Liver (tissue), 8 donors: ENCODE measurements at regions not wholly inside any gene's neighbourhood (a gene's known extent, or its start where the extent isn't known, plus 50 kb on each side); places are given as distances from the start of the nearest gene placed in this dataset.

ENCODE experiments used
- DNase-seq: peaks from one replicate; pipeline ENCODE4 v3.0.0-alpha.2; 2017; ENCODE audit warnings: low spot score
- H3K27ac ChIP-seq, 2 donors: one replicate each; pipeline ENCODE4 v1.7.0; 2013; ENCODE audit warnings: inconsistent platforms in 2 of 2, low read length in 2 of 2, control low read depth in 1 of 2, low read depth in 1 of 2, mild to moderate bottlenecking in 1 of 2
- H3K27me3 ChIP-seq, 4 donors: one replicate each; pipeline versions ENCODE4 v1.6.1 to v1.7.0; 2013; ENCODE audit warnings: low read length in 3 of 4, inconsistent platforms in 1 of 4, mild to moderate bottlenecking in 1 of 4, moderate library complexity in 1 of 4; ENCODE audit not compliant: control insufficient read depth in 4 of 4, insufficient read depth in 4 of 4
- H3K36me3 ChIP-seq, 4 donors: one replicate each; pipeline versions ENCODE4 v1.6.1 to v1.7.0; 2013; ENCODE audit warnings: low read length in 3 of 4, mild to moderate bottlenecking in 3 of 4, low read depth in 1 of 4, moderate library complexity in 1 of 4; ENCODE audit not compliant: control insufficient read depth in 4 of 4, insufficient read depth in 3 of 4
- H3K4me1 ChIP-seq, 4 donors: one replicate each; pipeline versions ENCODE4 v1.6.1 to v1.7.0; 2013; ENCODE audit warnings: low read length in 3 of 4, mild to moderate bottlenecking in 3 of 4, moderate library complexity in 1 of 4; ENCODE audit not compliant: control insufficient read depth in 4 of 4, insufficient read depth in 4 of 4
- H3K4me3 ChIP-seq, 3 donors: one replicate each; pipeline versions ENCODE4 v1.6.1 to v1.7.0; 2013; ENCODE audit warnings: low read length in 3 of 3, control low read depth in 1 of 3, low read depth in 1 of 3, mild to moderate bottlenecking in 1 of 3
- H3K9ac ChIP-seq, 2 donors: one replicate each; pipeline ENCODE4 v1.7.0; 2013; ENCODE audit warnings: low read length in 2 of 2, mild to moderate bottlenecking in 2 of 2, moderate library complexity in 2 of 2, control low read depth in 1 of 2, low read depth in 1 of 2
- H3K9me3 ChIP-seq, 4 donors: one replicate each; pipeline versions ENCODE4 v1.6.1 to v1.7.0; 2013; ENCODE audit warnings: low read length in 3 of 4; ENCODE audit not compliant: control insufficient read depth in 4 of 4
- CTCF ChIP-seq: fragments of 150-350 bp; IDR thresholded peaks from 2 replicates; pipeline ENCODE4 v1.5.1; 2017; ENCODE audit warnings: improper control_type of control experiment, low read depth, low read length; ENCODE audit not compliant: missing input control
- EGR1 ChIP-seq, 2 donors: IDR thresholded peaks; 2 replicates each; pipeline ENCODE4 v1.6.1; 2016 to 2018; ENCODE audit warnings: antibody characterized with exemption in 2 of 2, low read depth in 2 of 2
- FOXA1 ChIP-seq: IDR thresholded peaks from 2 replicates; pipeline ENCODE4 v1.6.1; 2016; ENCODE audit warnings: antibody characterized with exemption
- FOXA2 ChIP-seq: IDR thresholded peaks from 2 replicates; pipeline ENCODE4 v1.6.1; 2016; ENCODE audit warnings: antibody characterized with exemption
- GABPA ChIP-seq, 2 donors: IDR thresholded peaks in 1 of 2; conservative IDR thresholded peaks in 1 of 2; 2 replicates each; pipeline ENCODE4 v1.6.1; 2016; ENCODE audit warnings: antibody characterized with exemption in 2 of 2, mild to moderate bottlenecking in 1 of 2, moderate library complexity in 1 of 2
- HNF4A ChIP-seq, 2 donors: conservative IDR thresholded peaks; 2 replicates each; pipeline ENCODE4 v1.6.1; 2016; ENCODE audit warnings: antibody characterized with exemption in 2 of 2, mild to moderate bottlenecking in 2 of 2
- HNF4G ChIP-seq: IDR thresholded peaks from 2 replicates; pipeline ENCODE4 v1.6.1; 2016; ENCODE audit warnings: antibody characterized with exemption
- MAX ChIP-seq: IDR thresholded peaks from 2 replicates; pipeline ENCODE4 v1.6.1; 2016; ENCODE audit warnings: antibody characterized with exemption
- NR2F2 ChIP-seq: IDR thresholded peaks from 2 replicates; pipeline ENCODE4 v1.6.1; 2016; ENCODE audit warnings: antibody characterized with exemption
- REST ChIP-seq: IDR thresholded peaks from 2 replicates; pipeline ENCODE4 v1.6.1; 2016; ENCODE audit warnings: antibody characterized with exemption, mild to moderate bottlenecking
- RXRA ChIP-seq, 2 donors: IDR thresholded peaks; 2 replicates each; pipeline ENCODE4 v1.6.1; 2017 to 2018; ENCODE audit warnings: antibody characterized with exemption in 2 of 2, mild to moderate bottlenecking in 1 of 2
- SP1 ChIP-seq: IDR thresholded peaks from 2 replicates; pipeline ENCODE4 v1.6.1; 2018; ENCODE audit warnings: antibody characterized with exemption, mild to moderate bottlenecking
- TAF1 ChIP-seq: conservative IDR thresholded peaks from 2 replicates; pipeline ENCODE4 v1.6.1; 2016; ENCODE audit warnings: antibody characterized with exemption, mild to moderate bottlenecking
- YY1 ChIP-seq: IDR thresholded peaks from 2 replicates; pipeline ENCODE4 v1.6.1; 2016; ENCODE audit warnings: antibody characterized with exemption, mild to moderate bottlenecking
- WGBS: extraction: QIAGEN DNeasy Blood & Tissue Kit; methylation state at CpG from one replicate; pipeline ENCODE4 v1.1.7; 2013; 5-methylcytosine and 5-hydroxymethylcytosine counted together
- donor health status: healthy.
- donor health status: healthy.
- donor health status: healthy.
- donor health status: healthy.
- donor health status: healthy.

GRCh38 chr3:78096488-78097255, 1056.8 kb downstream of the ROBO2 start:
- no peaks in the 10 kb centered on the region for H3K36me3 ChIP-seq

GRCh38 chr3:78098367-78098766, 1058.5 kb downstream of the ROBO2 start:
- Histone ChIP-seq H3K27me3 (no peaks in the 10 kb centered on the region), H3K4me1 (no peaks in the 10 kb centered on the region), H3K9me3 (peaks cover 0 to 2% (median 0%) of the 10 kb centered on the region in 4 donors), H3K4me3 (no peak overlapping the region), H3K27ac (no peak overlapping the region), H3K36me3 (no peaks in the 10 kb centered on the region), H3K9ac (no peak overlapping the region)
- DNase-seq, result no peak
- WGBS, result 91% methylated on average over 2 of the region's 2 CpGs
- TF ChIP-seq CTCF, result no peak

More at GRCh38 chr3:78096488-78097255, 1056.8 kb downstream of the ROBO2 start:
- Histone ChIP-seq H3K4me1 (no peaks in the 10 kb centered on the region), H3K27ac (no peak overlapping the region), H3K9me3 (peaks cover 0 to 2% (median 0%) of the 10 kb centered on the region in 4 donors), H3K4me3 (no peak overlapping the region), H3K9ac (no peak overlapping the region), H3K27me3 (no peaks in the 10 kb centered on the region)
- DNase-seq, result no peak
- TF ChIP-seq MAX (no peak), GABPA (IDR thresholded peaks at IDR 0.05 in 1 of 2, conservative IDR thresholded peaks at IDR 0.05 in 1 of 2) (no peak), EGR1 (IDR thresholded peaks at IDR 0.05; ENCODE audit: low read depth in 2 of 2) (no peak), FOXA1 (no peak), REST (no peak), TAF1 (no peak), SP1 (no peak), HNF4G (no peak), YY1 (no peak), FOXA2 (no peak), RXRA (IDR thresholded peaks at IDR 0.05) (no peak), HNF4A (conservative IDR thresholded peaks at IDR 0.05) (no peak), NR2F2 (no peak)
